ENCODE measurements at regions not wholly inside any gene's neighbourhood (a gene's known extent, or its start where the extent isn't known, plus 50 kb on each side); places are given as distances from the start of the nearest gene placed in this dataset.

- DNase-seq: no peak
Observed at GRCh38 chr1:185497177-185497576, 180.1 kb upstream of the IVNS1ABP start.

GRCh38 chr1:185495898-185496297, 178.9 kb upstream of the IVNS1ABP start:
- no peak for DNase-seq

- no peak for DNase-seq
Observed at GRCh38 chr1:185495007-185495406, 178.0 kb upstream of the IVNS1ABP start.

- no peak for DNase-seq
Observed at GRCh38 chr1:185492089-185492825, 175.2 kb upstream of the IVNS1ABP start.

- DNase-seq: no peak
Observed at GRCh38 chr1:185491604-185492003, 174.6 kb upstream of the IVNS1ABP start.

GRCh38 chr1:185490924-185491323, 173.9 kb upstream of the IVNS1ABP start:
- no peak for DNase-seq

- DNase-seq: no peak
Observed at GRCh38 chr1:185489406-185489805, 172.4 kb upstream of the IVNS1ABP start.

- DNase-seq: no peak
Observed at GRCh38 chr1:185488808-185489207, 171.8 kb upstream of the IVNS1ABP start.

GRCh38 chr1:185487936-185488335, 170.9 kb upstream of the IVNS1ABP start:
- DNase-seq: no peak

GRCh38 chr1:185487026-185487425, 170.0 kb upstream of the IVNS1ABP start:
- no peak for DNase-seq

GRCh38 chr1:185486346-185486745, 169.3 kb upstream of the IVNS1ABP start:
- no peak for DNase-seq

GRCh38 chr1:185483664-185484450, 166.8 kb upstream of the IVNS1ABP start:
- no peak for DNase-seq

GRCh38 chr1:185483217-185483616, 166.2 kb upstream of the IVNS1ABP start:
- DNase-seq: no peak

GRCh38 chr1:185480545-185480944, 163.5 kb upstream of the IVNS1ABP start:
- DNase-seq: no peak

- no peak for DNase-seq
Observed at GRCh38 chr1:185479796-185480195, 162.8 kb upstream of the IVNS1ABP start.

- DNase-seq: no peak
Observed at GRCh38 chr1:185478877-185479276, 161.8 kb upstream of the IVNS1ABP start.

- peak; percentile 2 for DNase-seq
Observed at GRCh38 chr1:185477638-185478580, 160.9 kb upstream of the IVNS1ABP start.

- no peak for DNase-seq
Observed at GRCh38 chr1:185474440-185475149, 157.6 kb upstream of the IVNS1ABP start.

- no peak for DNase-seq
Observed at GRCh38 chr1:185473186-185473585, 156.1 kb upstream of the IVNS1ABP start.

GRCh38 chr1:185468626-185469025, 151.6 kb upstream of the IVNS1ABP start:
- DNase-seq: no peak

GRCh38 chr1:185467122-185467521, 150.1 kb upstream of the IVNS1ABP start:
- no peak for DNase-seq

GRCh38 chr1:185464777-185465176, 147.7 kb upstream of the IVNS1ABP start:
- DNase-seq: no peak

GRCh38 chr1:185463433-185463832, 146.4 kb upstream of the IVNS1ABP start:
- no peak for DNase-seq

Data from GDM1 (cell line).